IMR-90 (cell line): ENCODE measurements at regions not wholly inside any gene's neighbourhood (a gene's known extent, or its start where the extent isn't known, plus 50 kb on each side); places are given as distances from the start of the nearest gene placed in this dataset.

Experiments
- ATAC-seq: fragments of 200-7000 bp; cut with Tn5 transposase; 2 replicates; pipeline ENCODE4 v1.9.1; 2020; ENCODE audit warnings: low read depth, mild to moderate bottlenecking, moderate library complexity
- BruUV-seq: library from RNA; stranded (reverse); fragments of 400-500 nt; replicated peaks from 2 replicates; lab custom pipeline; 2021; lab: Mats Ljungman, UMichigan
- CTCF ChIA-PET: fragments of 300-600 bp; formaldehyde crosslinking; extraction: SDS; loops from one replicate; lab custom pipeline; 2021; ENCODE audit warnings: antibody characterized with exemption; lab: Yijun Ruan, JAX
- POLR2A ChIA-PET: fragments of 300-600 bp; sonication (Branson Sonifier 250); formaldehyde crosslinking; loops from one replicate; lab custom pipeline; 2022; ENCODE audit warnings: antibody characterized with exemption; ENCODE audit not compliant: unreplicated experiment; lab: Charles Lee
- DNase-seq: peaks from one replicate; pipeline ENCODE4 v3.0.0; 2013
- H2AFZ ChIP-seq: replicated peaks from 2 replicates; pipeline ENCODE3; 2013; ENCODE audit warnings: low read length, mild to moderate bottlenecking; ENCODE audit not compliant: poor library complexity
- H2AK5ac ChIP-seq: 2 replicates; pipeline ENCODE4 v1.6.1; 2013; ENCODE audit warnings: low read depth, low read length, inconsistent platforms
- H2AK9ac ChIP-seq: replicated peaks from 2 replicates; pipeline ENCODE3; 2013; ENCODE audit warnings: mild to moderate bottlenecking, low read depth, low read length, moderate library complexity; ENCODE audit not compliant: poor library complexity
- H2BK120ac ChIP-seq: 2 replicates; pipeline ENCODE4 v1.6.1; 2013; ENCODE audit warnings: low read depth, low read length, inconsistent platforms
- H2BK15ac ChIP-seq: 3 replicates; pipeline ENCODE4 v1.6.1; 2013; ENCODE audit warnings: low read depth, low read length, inconsistent platforms
- H2BK20ac ChIP-seq: 2 replicates; pipeline ENCODE4 v1.6.1; 2013; ENCODE audit warnings: low read depth, mild to moderate bottlenecking, inconsistent platforms, low read length, moderate library complexity
- H2BK5ac ChIP-seq: 2 replicates; pipeline ENCODE4 v1.6.1; 2013; ENCODE audit warnings: mild to moderate bottlenecking, low read depth, low read length, inconsistent platforms; ENCODE audit not compliant: poor library complexity, severe bottlenecking
- H3K14ac ChIP-seq: replicated peaks from 2 replicates; pipeline ENCODE4 v1.6.1; 2013; ENCODE audit warnings: low read depth, low read length, inconsistent platforms
- H3K18ac ChIP-seq: 2 replicates; pipeline ENCODE4 v1.6.1; 2013; ENCODE audit warnings: low read depth, low read length, control low read depth
- H3K23ac ChIP-seq: 2 replicates; pipeline ENCODE4 v1.6.1; 2013; ENCODE audit warnings: low read depth, low read length, inconsistent platforms
- H3K27ac ChIP-seq: 2 replicates; pipeline ENCODE4 v1.5.1; 2013; ENCODE audit warnings: mild to moderate bottlenecking, control low read depth, low read length; ENCODE audit not compliant: insufficient read depth
- H3K27me3 ChIP-seq: 2 replicates; pipeline ENCODE4 v1.6.1; 2013; ENCODE audit warnings: low read length; ENCODE audit not compliant: control insufficient read depth, insufficient read depth
- H3K36me3 ChIP-seq: 2 replicates; pipeline ENCODE4 v1.6.1; 2013; ENCODE audit warnings: low read length, mixed read lengths; ENCODE audit not compliant: control insufficient read depth, insufficient read depth
- H3K4ac ChIP-seq: 2 replicates; pipeline ENCODE4 v1.6.1; 2013; ENCODE audit warnings: low read depth, low read length, inconsistent platforms
- H3K4me1 ChIP-seq: 2 replicates; pipeline ENCODE4 v1.6.1; 2013; ENCODE audit warnings: low read length, mixed read lengths; ENCODE audit not compliant: control insufficient read depth, insufficient read depth
- H3K4me2 ChIP-seq: 2 replicates; pipeline ENCODE4 v1.6.1; 2013; ENCODE audit warnings: low read depth, mild to moderate bottlenecking, control low read depth, low read length, moderate library complexity
- H3K4me3 ChIP-seq: 2 replicates; pipeline ENCODE4 v1.5.1; 2013; ENCODE audit warnings: low read depth, mild to moderate bottlenecking, control low read depth, low read length, moderate library complexity; ENCODE audit not compliant: insufficient read depth
- H3K56ac ChIP-seq: 2 replicates; pipeline ENCODE4 v1.6.1; 2013; ENCODE audit warnings: low read length, inconsistent platforms; ENCODE audit not compliant: insufficient read depth; ENCODE audit errors: extremely low read depth
- H3K79me1 ChIP-seq, 2 experiments: 2 replicates each; pipeline ENCODE4 v1.6.1; 2013; ENCODE audit warnings: low read length in 2 of 2, inconsistent platforms in 1 of 2, low read depth in 1 of 2
- H3K9ac ChIP-seq: 2 replicates; pipeline ENCODE4 v1.6.1; 2013; ENCODE audit warnings: low read depth, low read length, control low read depth
- H3K9me1 ChIP-seq: 2 replicates; pipeline ENCODE4 v1.6.1; 2013; ENCODE audit warnings: low read length, inconsistent platforms; ENCODE audit not compliant: insufficient read depth
- H3K9me3 ChIP-seq: 2 replicates; pipeline ENCODE4 v1.6.1; 2013; ENCODE audit warnings: low read length; ENCODE audit not compliant: control insufficient read depth, insufficient read depth
- H4K20me1 ChIP-seq: 2 replicates; pipeline ENCODE4 v1.6.1; 2013; ENCODE audit warnings: low read length, inconsistent platforms; ENCODE audit not compliant: insufficient read depth
- H4K5ac ChIP-seq: 2 replicates; pipeline ENCODE4 v1.6.1; 2013; ENCODE audit warnings: mild to moderate bottlenecking, low read depth, low read length, control low read depth
- H4K8ac ChIP-seq, 2 experiments: 2 replicates each; pipeline ENCODE4 v1.6.1; 2013; ENCODE audit warnings: low read depth in 2 of 2, low read length in 2 of 2, control low read depth in 1 of 2, inconsistent platforms in 1 of 2
- H4K91ac ChIP-seq: 2 replicates; pipeline ENCODE4 v1.6.1; 2013; ENCODE audit warnings: low read depth, low read length, inconsistent platforms; ENCODE audit not compliant: insufficient read depth
- CHD1 ChIP-seq: IDR thresholded peaks from 2 replicates; pipeline ENCODE4 v1.6.1; 2012; ENCODE audit warnings: low read depth, low read length, improper control_type of control experiment
- FOS ChIP-seq: fragments of 150-350 bp; IDR thresholded peaks from 2 replicates; pipeline ENCODE4 v1.6.1; 2016; ENCODE audit warnings: low read depth, low read length
- MAFK ChIP-seq: IDR thresholded peaks from 2 replicates; pipeline ENCODE4 v1.6.1; 2012; ENCODE audit warnings: low read depth, low read length, improper control_type of control experiment
- MAZ ChIP-seq: IDR thresholded peaks from 2 replicates; pipeline ENCODE4 v1.6.1; 2012; ENCODE audit warnings: low read depth, mild to moderate bottlenecking, low read length, improper control_type of control experiment, moderate library complexity, borderline replicate concordance
- WGBS, 2 experiments: methylation state at CpG; one replicate each; pipeline versions ENCODE4 v1.1.5 to v1.1.7; 2013; ENCODE audit warnings: missing lambda C conversion rate in 2 of 2; ENCODE audit not compliant: insufficient read length in 1 of 2; ENCODE audit errors: extremely low coverage in 2 of 2; 5-methylcytosine and 5-hydroxymethylcytosine counted together
- dilution Hi-C: fragments of 300-500 bp; cut with HindIII; formaldehyde crosslinking; loops from one replicate; pipeline ENCODE4 v1.14.3; 2018; ENCODE audit warnings: low sequenced_read_pairs; ENCODE audit not compliant: unreplicated experiment
- in situ Hi-C: fragments of 300-500 bp; cut with MboI; formaldehyde crosslinking; loops from 3 replicates; pipeline ENCODE4 v1.14.3; 2019; ENCODE audit warnings: low sequenced_read_pairs, inconsistent platforms, mixed read lengths
- intact Hi-C: fragments of 100-400 bp; cut with micrococcal nuclease; formaldehyde crosslinking; loops from 2 replicates; pipeline ENCODE4 v1.10.0; 2022

GRCh38 chr1:209483691-209484090, 99.8 kb upstream of the CAMK1G start:
- H3K9me1 ChIP-seq = no peaks in the 10 kb centered on the region
- DNase-seq = no peak

More at GRCh38 chr1:209483691-209484090, 99.8 kb upstream of the CAMK1G start:
- in situ Hi-C loops = no loop called here
- BruUV-seq = no TSS peak
- Histone ChIP-seq H3K18ac (no peak overlapping the region), H4K91ac (no peak overlapping the region), H3K23ac (no peak overlapping the region), H4K5ac (no peak overlapping the region), H3K4me1 (no peaks in the 10 kb centered on the region), H3K4ac (no peak overlapping the region), H3K4me2 (no peak overlapping the region), H4K20me1 (no peaks in the 10 kb centered on the region), H3K14ac (no peak overlapping the region), H3K9ac (no peak overlapping the region), H2BK5ac (no peak overlapping the region), H3K4me3 (no peak overlapping the region), H3K27me3 (no peaks in the 10 kb centered on the region), H2BK20ac (no peak overlapping the region), H2BK120ac (no peak overlapping the region), H2AK9ac (no peak overlapping the region), H2AK5ac (no peak overlapping the region), H3K79me1 (no peaks in the 10 kb centered on the region), H3K9me3 (no peaks in the 10 kb centered on the region), H4K8ac (no peak overlapping the region), H3K36me3 (no peaks in the 10 kb centered on the region), H3K27ac (no peak overlapping the region), H2BK15ac (no peak overlapping the region), H3K56ac (no peak overlapping the region), H2AFZ (no peak overlapping the region)
- dilution Hi-C loops = no loop called here
- 80% methylated on average over 2 of the region's 4 CpGs; no CpG with 5 or more reads in 1 of the 2 experiments for WGBS, 2 experiments
- ATAC-seq = no peak
- intact Hi-C loops = no loop called here
- ChIA-PET CTCF (no interaction called here), POLR2A (no interaction called here)
- TF ChIP-seq MAFK (no peak), FOS (no peak), CHD1 (no peak), MAZ (no peak)
